ENCODE measurements at regions not wholly inside any gene's neighbourhood (a gene's known extent, or its start where the extent isn't known, plus 50 kb on each side); places are given as distances from the start of the nearest gene placed in this dataset.
A peak's percentile ranks its signal among the peaks of the same experiment; 100 is the strongest.

- POLR2A ChIA-PET, result no interaction called here
- CTCF ChIA-PET, result interaction anchor here (0.7 to 0.9 kb wide), 2 partner anchors 17 kb away, joined by 3 to 4 read pairs; no protein-coding TSS in a partner anchor
- Histone ChIP-seq H3K9me3 (ENCODE audit: control insufficient read depth, insufficient read depth, low read length) (peaks cover 2% of the 10 kb centered on the region; the same call in 1 of the 2 replicates), H3K27ac (ENCODE audit: low read depth, low read length) (no peak overlapping the region), H3K27me3 (ENCODE audit: control insufficient read depth, insufficient read depth, low read length) (no peaks in the 10 kb centered on the region), H3K4me3 (ENCODE audit: low read depth, low read length) (no peak overlapping the region)
- no peak for DNase-seq (ENCODE audit: low read depth, low spot score)
- TF ChIP-seq, protein P1, sequence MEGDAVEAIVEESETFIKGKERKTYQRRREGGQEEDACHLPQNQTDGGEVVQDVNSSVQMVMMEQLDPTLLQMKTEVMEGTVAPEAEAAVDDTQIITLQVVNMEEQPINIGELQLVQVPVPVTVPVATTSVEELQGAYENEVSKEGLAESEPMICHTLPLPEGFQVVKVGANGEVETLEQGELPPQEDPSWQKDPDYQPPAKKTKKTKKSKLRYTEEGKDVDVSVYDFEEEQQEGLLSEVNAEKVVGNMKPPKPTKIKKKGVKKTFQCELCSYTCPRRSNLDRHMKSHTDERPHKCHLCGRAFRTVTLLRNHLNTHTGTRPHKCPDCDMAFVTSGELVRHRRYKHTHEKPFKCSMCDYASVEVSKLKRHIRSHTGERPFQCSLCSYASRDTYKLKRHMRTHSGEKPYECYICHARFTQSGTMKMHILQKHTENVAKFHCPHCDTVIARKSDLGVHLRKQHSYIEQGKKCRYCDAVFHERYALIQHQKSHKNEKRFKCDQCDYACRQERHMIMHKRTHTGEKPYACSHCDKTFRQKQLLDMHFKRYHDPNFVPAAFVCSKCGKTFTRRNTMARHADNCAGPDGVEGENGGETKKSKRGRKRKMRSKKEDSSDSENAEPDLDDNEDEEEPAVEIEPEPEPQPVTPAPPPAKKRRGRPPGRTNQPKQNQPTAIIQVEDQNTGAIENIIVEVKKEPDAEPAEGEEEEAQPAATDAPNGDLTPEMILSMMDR (IDR thresholded peaks at IDR 0.05; ENCODE audit: low read depth, low read length), result no peak
Observed at GRCh38 chr18:22829781-22830180, 103.3 kb upstream of the RBBP8 start.

- TF ChIP-seq, protein P1 (IDR thresholded peaks at IDR 0.05; ENCODE audit: low read depth, low read length), result no peak
- peaks cover 2% of the 10 kb centered on the region; the same call in 1 of the 2 replicates for H3K9me3 ChIP-seq (ENCODE audit: control insufficient read depth, insufficient read depth, low read length)
- CTCF ChIA-PET, result interaction anchor here (0.7 to 1.0 kb wide), 3 partner anchors 13 to 18 kb away, joined by 3 to 4 read pairs (median 3); no protein-coding TSS in a partner anchor
- POLR2A ChIA-PET, result no interaction called here
- DNase-seq (ENCODE audit: low read depth, low spot score), result no peak
- H3K27me3 ChIP-seq (ENCODE audit: control insufficient read depth, insufficient read depth, low read length), result no peaks in the 10 kb centered on the region
- H3K27ac ChIP-seq (ENCODE audit: low read depth, low read length), result no peak overlapping the region
- no peak overlapping the region for H3K4me3 ChIP-seq (ENCODE audit: low read depth, low read length)
Observed at GRCh38 chr18:22830511-22830910, 102.6 kb upstream of the RBBP8 start.

- ChIA-PET CTCF (no interaction called here), POLR2A (interaction anchor here (0.9 kb wide), 1 partner anchor 9 kb away, joined by 3 read pairs; no protein-coding TSS in a partner anchor)
- TF ChIP-seq, protein P1 (IDR thresholded peaks at IDR 0.05; ENCODE audit: low read depth, low read length), result no peak
- Histone ChIP-seq H3K9me3 (ENCODE audit: control insufficient read depth, insufficient read depth, low read length) (peaks cover 2% of the 10 kb centered on the region; the same call in 1 of the 2 replicates), H3K27ac (ENCODE audit: low read depth, low read length) (no peak overlapping the region), H3K4me3 (ENCODE audit: low read depth, low read length) (no peak overlapping the region), H3K27me3 (ENCODE audit: control insufficient read depth, insufficient read depth, low read length) (no peaks in the 10 kb centered on the region)
- DNase-seq (ENCODE audit: low read depth, low spot score), result peak; percentile 61
Observed at GRCh38 chr18:22831441-22831904, 101.7 kb upstream of the RBBP8 start.

GRCh38 chr18:22836932-22837331 lies 96.2 kb upstream of the RBBP8 start:
- Histone ChIP-seq H3K27me3 (ENCODE audit: control insufficient read depth, insufficient read depth, low read length) (no peaks in the 10 kb centered on the region), H3K27ac (ENCODE audit: low read depth, low read length) (no peak overlapping the region), H3K9me3 (ENCODE audit: control insufficient read depth, insufficient read depth, low read length) (no peaks in the 10 kb centered on the region), H3K4me3 (ENCODE audit: low read depth, low read length) (no peak overlapping the region)
- TF ChIP-seq, protein P1 (IDR thresholded peaks at IDR 0.05; ENCODE audit: low read depth, low read length), result no peak
- CTCF ChIA-PET, result no interaction called here
- DNase-seq (ENCODE audit: low read depth, low spot score), result no peak
- POLR2A ChIA-PET, result no interaction called here

- Histone ChIP-seq H3K9me3 (ENCODE audit: control insufficient read depth, insufficient read depth, low read length) (no peaks in the 10 kb centered on the region), H3K27ac (ENCODE audit: low read depth, low read length) (peak overlapping the region; percentile 40), H3K4me3 (ENCODE audit: low read depth, low read length) (no peak overlapping the region), H3K27me3 (ENCODE audit: control insufficient read depth, insufficient read depth, low read length) (no peaks in the 10 kb centered on the region)
- ChIA-PET POLR2A (interaction anchor here (1.3 kb wide), 2 partner anchors 9 to 95 kb away, joined by 4 to 5 read pairs; partner anchors contain the start of gene RBBP8), CTCF (interaction anchor here (2.5 kb wide), 1 partner anchor 25 kb away, joined by 10 read pairs; no protein-coding TSS in a partner anchor)
- no peak for DNase-seq (ENCODE audit: low read depth, low spot score)
- TF ChIP-seq, protein P1 (IDR thresholded peaks at IDR 0.05; ENCODE audit: low read depth, low read length), result no peak
Observed at GRCh38 chr18:22838221-22838620, 94.9 kb upstream of the RBBP8 start.

Data from AG04450 (cell line).